Parathyroid adenoma (tissue), 2 donors: ENCODE measurements at regions not wholly inside any gene's neighbourhood (a gene's known extent, or its start where the extent isn't known, plus 50 kb on each side); places are given as distances from the start of the nearest gene placed in this dataset.

ENCODE experiments used
- H2AFZ ChIP-seq: fragments of 300-600 bp; sonication (generic); one replicate; pipeline ENCODE4 v1.7.0; 2017; ENCODE audit warnings: antibody characterized with exemption, mild to moderate bottlenecking
- H3K27ac ChIP-seq: fragments of 300-600 bp; sonication (generic); one replicate; pipeline ENCODE4 v1.7.0; 2017
- H3K27me3 ChIP-seq: fragments of 300-600 bp; sonication (generic); one replicate; pipeline ENCODE4 v1.7.0; 2017; ENCODE audit warnings: low read length; ENCODE audit not compliant: control insufficient read depth, insufficient read depth
- H3K36me3 ChIP-seq: fragments of 300-600 bp; sonication (generic); one replicate; pipeline ENCODE4 v1.7.0; 2017; ENCODE audit warnings: low read length; ENCODE audit not compliant: control insufficient read depth, insufficient read depth
- H3K4me1 ChIP-seq: fragments of 300-600 bp; sonication (generic); one replicate; pipeline ENCODE4 v1.7.0; 2017; ENCODE audit warnings: control low read depth
- H3K4me2 ChIP-seq: fragments of 300-600 bp; sonication (generic); one replicate; pipeline ENCODE4 v1.7.0; 2017; ENCODE audit warnings: low read length
- H3K4me3 ChIP-seq: fragments of 300-600 bp; sonication (generic); one replicate; pipeline ENCODE4 v1.7.0; 2017; ENCODE audit warnings: low read depth, low read length
- H3K79me2 ChIP-seq: fragments of 300-600 bp; sonication (generic); one replicate; pipeline ENCODE4 v1.7.0; 2017; ENCODE audit warnings: control low read depth
- H3K9ac ChIP-seq: fragments of 300-600 bp; sonication (generic); one replicate; pipeline ENCODE4 v1.7.0; 2017; ENCODE audit warnings: mild to moderate bottlenecking
- H3K9me3 ChIP-seq: fragments of 300-600 bp; sonication (generic); one replicate; pipeline ENCODE4 v1.7.0; 2017; ENCODE audit warnings: low read length; ENCODE audit not compliant: control insufficient read depth
- CTCF ChIP-seq: fragments of 300-600 bp; sonication (generic); IDR thresholded peaks from one replicate; pipeline ENCODE4 v1.7.0; 2017; ENCODE audit warnings: antibody characterized with exemption, mild to moderate bottlenecking
- donor health status: primary hyperparathyroidism.

- TF ChIP-seq CTCF, result no peak
- Histone ChIP-seq H3K9me3 (no peaks in the 10 kb centered on the region), H3K4me1 (no peaks in the 10 kb centered on the region), H3K27ac (no peak overlapping the region), H3K4me2 (no peak overlapping the region), H2AFZ (no peak overlapping the region), H3K36me3 (no peaks in the 10 kb centered on the region), H3K79me2 (no peaks in the 10 kb centered on the region), H3K4me3 (no peak overlapping the region), H3K27me3 (no peaks in the 10 kb centered on the region), H3K9ac (no peak overlapping the region)
Measured at GRCh38 chr9:88772575-88772974, 218.7 kb upstream of the S1PR3 start.

GRCh38 chr9:88773126-88773525 lies 218.1 kb upstream of the S1PR3 start:
- Histone ChIP-seq H3K4me1 (no peaks in the 10 kb centered on the region), H3K79me2 (no peaks in the 10 kb centered on the region), H3K9ac (no peak overlapping the region), H2AFZ (no peak overlapping the region), H3K4me2 (no peak overlapping the region), H3K27ac (no peak overlapping the region), H3K9me3 (no peaks in the 10 kb centered on the region), H3K36me3 (no peaks in the 10 kb centered on the region), H3K27me3 (no peaks in the 10 kb centered on the region), H3K4me3 (no peak overlapping the region)
- TF ChIP-seq CTCF, result no peak

GRCh38 chr9:88773627-88774244 lies 217.5 kb upstream of the S1PR3 start:
- Histone ChIP-seq H3K9me3 (no peaks in the 10 kb centered on the region), H3K4me1 (no peaks in the 10 kb centered on the region), H3K27ac (no peak overlapping the region), H3K79me2 (no peaks in the 10 kb centered on the region), H2AFZ (no peak overlapping the region), H3K9ac (no peak overlapping the region), H3K4me2 (no peak overlapping the region), H3K36me3 (no peaks in the 10 kb centered on the region), H3K4me3 (no peak overlapping the region), H3K27me3 (no peaks in the 10 kb centered on the region)
- no peak for TF ChIP-seq CTCF

GRCh38 chr9:88775037-88775471 lies 216.2 kb upstream of the S1PR3 start:
- no peaks in the 10 kb centered on the region for H3K9me3 ChIP-seq
- H3K9ac ChIP-seq, result no peak overlapping the region
- no peaks in the 10 kb centered on the region for H3K36me3 ChIP-seq
- no peak overlapping the region for H3K27ac ChIP-seq
- no peaks in the 10 kb centered on the region for H3K79me2 ChIP-seq
- H2AFZ ChIP-seq, result no peak overlapping the region
- H3K4me2 ChIP-seq, result no peak overlapping the region
- H3K4me3 ChIP-seq, result no peak overlapping the region
- no peaks in the 10 kb centered on the region for H3K27me3 ChIP-seq
- TF ChIP-seq CTCF, result no peak
- H3K4me1 ChIP-seq, result no peaks in the 10 kb centered on the region

- Histone ChIP-seq H3K4me1 (no peaks in the 10 kb centered on the region), H3K36me3 (no peaks in the 10 kb centered on the region), H3K4me3 (no peak overlapping the region), H2AFZ (no peak overlapping the region), H3K9ac (no peak overlapping the region), H3K9me3 (no peaks in the 10 kb centered on the region), H3K4me2 (no peak overlapping the region), H3K79me2 (no peaks in the 10 kb centered on the region), H3K27ac (no peak overlapping the region), H3K27me3 (no peaks in the 10 kb centered on the region)
- no peak for TF ChIP-seq CTCF
Measured at GRCh38 chr9:88775559-88775958, 215.7 kb upstream of the S1PR3 start.
